ENCODE measurements at regions not wholly inside any gene's neighbourhood (a gene's known extent, or its start where the extent isn't known, plus 50 kb on each side); places are given as distances from the start of the nearest gene placed in this dataset.

DNA sequence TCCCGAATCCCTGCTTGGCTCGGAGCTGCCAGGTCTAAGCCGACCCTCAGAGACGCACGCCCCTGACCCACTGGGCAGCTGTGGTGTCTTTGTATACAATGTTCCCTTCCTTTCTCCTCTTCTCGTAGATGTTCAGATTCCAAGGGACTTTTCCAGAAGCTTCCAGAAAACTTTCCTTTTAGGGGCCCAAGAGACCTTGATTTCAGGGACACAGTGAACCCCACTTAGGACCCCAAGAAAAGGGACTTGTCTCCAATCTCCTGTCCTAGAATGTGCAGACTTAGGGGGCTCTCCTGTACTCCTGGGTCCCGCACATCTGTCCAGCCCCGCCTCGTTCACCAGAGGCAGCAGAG lies 103.5 kb downstream of the EDN3 start:
- Mint-ChIP-seq H3K27ac (no peak overlapping the region), H3K9me3 (peaks cover 4% of the 10 kb centered on the region), H3K36me3 (ENCODE audit: low read depth) (no peaks in the 10 kb centered on the region), H3K4me3 (peak overlapping the region; percentile 66), H3K4me1 (peaks cover 26% of the 10 kb centered on the region), H3K27me3 (ENCODE audit: low read depth, poor library complexity) (peaks cover 26% of the 10 kb centered on the region)
- TF ChIP-seq, protein P1, sequence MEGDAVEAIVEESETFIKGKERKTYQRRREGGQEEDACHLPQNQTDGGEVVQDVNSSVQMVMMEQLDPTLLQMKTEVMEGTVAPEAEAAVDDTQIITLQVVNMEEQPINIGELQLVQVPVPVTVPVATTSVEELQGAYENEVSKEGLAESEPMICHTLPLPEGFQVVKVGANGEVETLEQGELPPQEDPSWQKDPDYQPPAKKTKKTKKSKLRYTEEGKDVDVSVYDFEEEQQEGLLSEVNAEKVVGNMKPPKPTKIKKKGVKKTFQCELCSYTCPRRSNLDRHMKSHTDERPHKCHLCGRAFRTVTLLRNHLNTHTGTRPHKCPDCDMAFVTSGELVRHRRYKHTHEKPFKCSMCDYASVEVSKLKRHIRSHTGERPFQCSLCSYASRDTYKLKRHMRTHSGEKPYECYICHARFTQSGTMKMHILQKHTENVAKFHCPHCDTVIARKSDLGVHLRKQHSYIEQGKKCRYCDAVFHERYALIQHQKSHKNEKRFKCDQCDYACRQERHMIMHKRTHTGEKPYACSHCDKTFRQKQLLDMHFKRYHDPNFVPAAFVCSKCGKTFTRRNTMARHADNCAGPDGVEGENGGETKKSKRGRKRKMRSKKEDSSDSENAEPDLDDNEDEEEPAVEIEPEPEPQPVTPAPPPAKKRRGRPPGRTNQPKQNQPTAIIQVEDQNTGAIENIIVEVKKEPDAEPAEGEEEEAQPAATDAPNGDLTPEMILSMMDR (IDR thresholded peaks at IDR 0.05) = peak; percentile 23
- DNase-seq = no peak

DNA sequence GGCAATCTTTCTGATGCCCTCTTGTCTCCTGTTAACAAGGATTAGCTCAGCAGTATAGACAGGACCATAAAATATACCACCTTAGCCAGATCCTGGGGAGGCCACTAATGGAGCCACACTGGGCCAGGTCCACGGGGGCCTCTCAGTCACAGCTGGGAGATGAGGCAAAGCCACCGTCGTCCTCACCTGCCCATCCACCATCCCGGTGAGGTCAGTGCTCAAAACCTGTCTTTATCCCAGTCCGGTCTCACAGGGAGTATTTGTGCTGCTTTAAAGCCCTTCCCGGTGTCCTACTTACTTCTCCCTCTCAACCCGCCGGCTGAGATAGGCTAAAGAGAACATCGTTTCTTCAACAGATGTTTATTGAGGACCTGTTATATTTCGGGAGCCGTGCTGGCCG lies 104.3 kb downstream of the EDN3 start:
- Mint-ChIP-seq H3K36me3 (ENCODE audit: low read depth) (no peaks in the 10 kb centered on the region), H3K27ac (no peak overlapping the region), H3K4me1 (peaks cover 26% of the 10 kb centered on the region), H3K4me3 (no peak overlapping the region), H3K9me3 (peaks cover 7% of the 10 kb centered on the region), H3K27me3 (ENCODE audit: low read depth, poor library complexity) (peaks cover 26% of the 10 kb centered on the region)
- TF ChIP-seq, protein P1 (IDR thresholded peaks at IDR 0.05) = no peak
- no peak for DNase-seq

DNA sequence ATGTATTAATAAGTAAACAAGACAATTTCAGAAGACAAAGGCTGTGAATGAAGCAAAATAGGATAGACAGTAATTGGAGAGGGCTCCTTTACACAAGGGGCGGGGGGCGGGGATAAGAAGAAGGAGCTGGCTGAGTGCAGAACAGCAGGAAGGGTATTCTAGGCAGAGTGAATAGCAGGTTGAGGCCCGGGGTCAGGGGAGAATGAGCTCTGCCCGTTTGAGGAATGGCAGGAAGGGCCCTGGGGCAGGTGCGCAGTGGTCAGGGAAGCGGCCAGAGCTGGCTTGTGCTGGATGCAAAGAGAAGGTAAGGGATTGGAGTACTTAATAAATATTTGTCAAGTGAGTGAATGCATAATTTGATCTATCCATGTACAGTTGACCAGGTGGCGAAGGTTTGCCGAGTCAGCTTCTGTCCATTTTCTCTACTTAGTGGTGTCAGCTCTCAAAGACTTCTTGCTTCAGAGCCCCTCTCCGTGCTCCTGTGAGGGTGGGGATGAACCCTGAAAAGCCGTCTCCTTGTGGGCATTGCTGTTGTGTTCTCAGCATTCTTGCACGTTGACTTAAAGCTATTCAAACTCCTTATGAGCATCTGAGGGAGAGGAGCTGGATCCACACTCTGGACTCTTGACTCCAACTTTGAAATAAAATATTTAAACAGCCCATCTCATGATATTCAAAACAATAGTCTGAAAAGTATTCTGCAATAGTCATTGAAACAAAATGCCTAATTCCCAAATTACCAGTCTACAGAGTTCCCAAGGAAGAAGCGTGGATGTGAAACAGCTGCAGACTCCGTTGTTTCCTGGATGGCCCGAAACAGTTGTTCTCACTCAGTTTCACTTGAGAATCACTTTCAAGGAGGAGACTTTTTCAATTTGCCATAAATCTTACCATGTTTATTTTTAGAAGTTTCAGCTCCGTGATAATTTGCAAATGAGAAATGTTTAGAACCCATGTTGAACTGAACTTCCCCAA lies 105.1 kb downstream of the EDN3 start:
- Mint-ChIP-seq H3K36me3 (ENCODE audit: low read depth) (no peaks in the 10 kb centered on the region), H3K27me3 (ENCODE audit: low read depth, poor library complexity) (peaks cover 28% of the 10 kb centered on the region), H3K4me3 (peak overlapping the region; percentile 34), H3K4me1 (peaks cover 26% of the 10 kb centered on the region), H3K27ac (no peak overlapping the region), H3K9me3 (peaks cover 10% of the 10 kb centered on the region)
- no peak for DNase-seq
- TF ChIP-seq, protein P1 (IDR thresholded peaks at IDR 0.05) = no peak

DNA sequence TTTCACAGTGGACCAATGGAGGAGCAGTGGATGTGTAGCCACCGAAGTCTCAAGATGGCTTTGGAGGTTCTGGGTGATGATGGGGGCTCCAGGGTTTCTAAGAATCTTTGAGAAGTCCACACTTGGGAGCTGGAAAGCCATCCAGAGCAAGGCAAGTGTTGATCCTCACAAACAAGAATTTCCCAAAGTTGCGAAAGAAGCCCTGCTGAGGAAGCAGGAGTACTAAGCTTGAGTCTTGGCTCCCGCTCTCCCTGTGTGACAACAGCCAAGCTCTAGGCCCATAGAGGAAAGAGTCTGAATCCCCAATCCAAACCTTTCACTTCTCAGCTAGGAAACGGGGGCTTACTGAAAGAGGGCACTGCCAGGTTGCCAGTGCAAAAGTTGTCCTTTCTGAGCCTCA lies 106.0 kb downstream of the EDN3 start:
- Mint-ChIP-seq H3K9me3 (peaks cover 14% of the 10 kb centered on the region), H3K4me3 (no peak overlapping the region), H3K27me3 (ENCODE audit: low read depth, poor library complexity) (peaks cover 33% of the 10 kb centered on the region), H3K4me1 (peaks cover 32% of the 10 kb centered on the region), H3K36me3 (ENCODE audit: low read depth) (no peaks in the 10 kb centered on the region), H3K27ac (no peak overlapping the region)
- DNase-seq = no peak
- TF ChIP-seq, protein P1 (IDR thresholded peaks at IDR 0.05) = no peak

DNA sequence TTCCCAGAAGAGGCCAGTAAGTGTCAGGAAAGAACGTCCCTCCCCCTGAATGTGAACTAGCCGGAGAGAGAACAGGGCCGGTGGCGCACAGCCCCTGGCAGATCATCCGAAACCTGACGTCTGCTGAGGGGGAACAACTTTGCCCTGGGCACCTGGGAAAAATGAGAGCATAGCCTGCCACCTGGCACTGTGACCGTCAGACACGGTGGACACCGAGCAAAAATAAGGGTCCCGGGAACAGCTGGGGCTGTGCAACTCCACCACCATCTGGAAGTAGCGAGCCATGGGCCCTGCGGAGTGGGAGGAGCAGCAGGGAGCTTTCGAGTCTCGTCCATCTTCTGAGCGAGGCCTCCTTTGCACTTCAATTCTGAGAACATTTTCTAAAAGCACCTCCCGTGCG lies 110.8 kb downstream of the EDN3 start:
- TF ChIP-seq, protein P1 (IDR thresholded peaks at IDR 0.05) = no peak
- no peak for DNase-seq
- Mint-ChIP-seq H3K36me3 (ENCODE audit: low read depth) (no peaks in the 10 kb centered on the region), H3K27me3 (ENCODE audit: low read depth, poor library complexity) (peaks cover 26% of the 10 kb centered on the region), H3K9me3 (peaks cover 26% of the 10 kb centered on the region), H3K27ac (no peak overlapping the region), H3K4me1 (peaks cover 33% of the 10 kb centered on the region), H3K4me3 (no peak overlapping the region)

DNA sequence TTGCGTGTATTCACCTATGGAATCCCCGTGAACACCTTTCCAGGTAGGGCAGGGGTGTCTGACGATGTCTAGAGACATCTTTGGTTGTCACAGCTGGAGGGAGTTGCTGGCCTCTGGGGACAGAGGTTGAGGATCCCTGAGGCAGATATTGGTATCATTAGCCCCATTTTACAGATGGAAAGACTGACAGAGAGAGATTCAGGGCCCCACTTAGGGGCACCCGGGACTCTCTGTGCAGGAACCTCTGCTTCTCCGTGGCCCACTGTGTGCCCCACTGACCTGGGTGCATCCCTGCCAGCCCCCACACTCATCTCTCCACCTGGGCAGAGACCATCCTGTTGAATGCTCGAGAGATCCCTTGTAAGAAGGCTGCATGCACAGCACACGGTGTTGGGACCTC lies 111.2 kb downstream of the EDN3 start:
- Mint-ChIP-seq H3K27me3 (ENCODE audit: low read depth, poor library complexity) (peaks cover 30% of the 10 kb centered on the region), H3K4me3 (no peak overlapping the region), H3K9me3 (peaks cover 26% of the 10 kb centered on the region), H3K4me1 (peaks cover 33% of the 10 kb centered on the region), H3K27ac (no peak overlapping the region), H3K36me3 (ENCODE audit: low read depth) (no peaks in the 10 kb centered on the region)
- no peak for DNase-seq
- TF ChIP-seq, protein P1 (IDR thresholded peaks at IDR 0.05) = no peak
